ENCODE measurements at regions not wholly inside any gene's neighbourhood (a gene's known extent, or its start where the extent isn't known, plus 50 kb on each side); places are given as distances from the start of the nearest gene placed in this dataset.
"Not testable (repeated sequence)": the region's sequence is repeated elsewhere in the genome, so short reads cannot be mapped to it uniquely, and the experiment has no call there.

DNA sequence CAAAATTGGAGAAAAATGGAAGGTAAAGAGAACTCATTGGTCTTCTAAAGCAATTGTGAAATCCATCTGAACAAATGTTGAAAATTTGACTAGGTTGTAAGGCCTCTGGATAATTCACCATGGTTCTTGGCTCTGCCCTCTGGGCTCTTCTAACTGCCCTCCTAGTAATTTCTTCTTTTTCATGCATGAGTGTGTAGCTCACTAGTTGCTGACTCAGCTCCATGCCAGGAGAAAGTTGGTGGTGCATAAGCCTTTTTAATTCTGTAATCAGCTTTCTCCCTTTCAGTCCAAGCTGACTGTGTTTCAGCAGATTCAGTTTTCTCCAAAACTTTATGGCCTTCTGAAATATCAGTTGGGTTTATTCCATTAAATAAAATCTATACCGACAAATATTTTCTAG is 877.8 kb upstream of the ATXN7L3B start:
- Mint-ChIP-seq H3K27me3 (no peaks in the 10 kb centered on the region), H3K9me3 (no peaks in the 10 kb centered on the region), H3K4me3 (no peak overlapping the region), H3K36me3 (ENCODE audit: low read depth) (no peaks in the 10 kb centered on the region), H3K27ac (no peak overlapping the region), H3K4me1 (no peaks in the 10 kb centered on the region)
- no peak for ATAC-seq (replicated peaks)

GRCh38 chr12:73665193-73665592 is 872.4 kb upstream of the ATXN7L3B start:
- H3K4me1 Mint-ChIP-seq = no peaks in the 10 kb centered on the region

DNA sequence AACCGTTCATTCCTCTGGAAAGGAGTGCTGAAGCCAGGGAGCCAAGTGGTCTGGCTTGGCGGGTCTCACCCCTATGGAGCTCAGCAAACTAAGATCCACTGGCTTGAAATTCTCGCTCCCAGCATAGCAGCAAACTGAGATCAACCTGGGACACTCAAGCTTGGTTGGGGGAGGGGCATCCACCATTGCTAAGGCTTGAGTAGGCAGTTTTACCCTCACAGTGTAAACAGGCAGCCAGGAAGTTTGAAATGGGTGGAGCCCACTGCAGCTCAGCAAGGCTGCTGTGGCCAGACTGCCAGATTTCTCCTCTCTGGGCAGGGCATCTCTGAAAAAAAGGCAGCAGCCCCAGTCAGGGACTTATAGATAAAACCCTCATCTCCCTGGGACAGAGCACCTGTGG is 866.1 kb upstream of the ATXN7L3B start:
- H3K27me3 Mint-ChIP-seq; H3K9me3 Mint-ChIP-seq; ATAC-seq (replicated peaks); H3K27ac Mint-ChIP-seq; H3K36me3 Mint-ChIP-seq (ENCODE audit: low read depth); H3K4me1 Mint-ChIP-seq; H3K4me3 Mint-ChIP-seq: not testable (repeated sequence)

More at GRCh38 chr12:73665193-73665592, 872.4 kb upstream of the ATXN7L3B start:
- Mint-ChIP-seq H3K27me3 (no peaks in the 10 kb centered on the region), H3K4me3 (no peak overlapping the region), H3K27ac (no peak overlapping the region), H3K9me3 (no peaks in the 10 kb centered on the region), H3K36me3 (ENCODE audit: low read depth) (no peaks in the 10 kb centered on the region)
- no peak for ATAC-seq (replicated peaks)

- no peaks in the 10 kb centered on the region for H3K4me1 Mint-ChIP-seq
- H3K4me3 Mint-ChIP-seq = no peak overlapping the region
- no peaks in the 10 kb centered on the region for H3K27me3 Mint-ChIP-seq
- no peak overlapping the region for H3K27ac Mint-ChIP-seq
- no peak for ATAC-seq (replicated peaks)
- peaks cover 7% of the 10 kb centered on the region for H3K9me3 Mint-ChIP-seq
- no peaks in the 10 kb centered on the region for H3K36me3 Mint-ChIP-seq (ENCODE audit: low read depth)
Measured at GRCh38 chr12:73677520-73678291, 859.9 kb upstream of the ATXN7L3B start.

DNA sequence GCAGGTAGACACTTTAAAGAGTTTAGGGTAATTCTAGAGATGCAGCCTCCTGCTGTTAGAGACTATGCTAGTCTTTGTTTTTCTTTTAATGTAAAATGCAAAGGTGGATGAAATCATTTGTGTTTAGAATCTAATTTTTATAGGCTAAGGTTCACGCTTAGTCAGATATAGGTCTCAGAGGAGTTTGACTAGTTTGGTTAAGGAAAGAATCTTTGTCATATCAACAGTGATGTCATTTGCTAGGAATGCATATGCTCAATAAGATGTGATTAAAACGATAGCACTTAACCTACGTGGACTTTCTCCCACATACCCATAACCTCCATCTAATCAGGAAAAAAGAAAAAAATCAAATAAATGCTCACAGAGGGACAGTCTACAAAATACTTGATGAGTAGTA is 859.3 kb upstream of the ATXN7L3B start:
- no peak overlapping the region for H3K4me3 Mint-ChIP-seq
- H3K4me1 Mint-ChIP-seq = no peaks in the 10 kb centered on the region
- no peaks in the 10 kb centered on the region for H3K36me3 Mint-ChIP-seq (ENCODE audit: low read depth)
- no peak for ATAC-seq (replicated peaks)
- peaks cover 6% of the 10 kb centered on the region for H3K9me3 Mint-ChIP-seq
- H3K27me3 Mint-ChIP-seq = no peaks in the 10 kb centered on the region
- no peak overlapping the region for H3K27ac Mint-ChIP-seq

- ATAC-seq (replicated peaks) = no peak
- Mint-ChIP-seq H3K9me3 (peaks cover 5% of the 10 kb centered on the region), H3K4me1 (no peaks in the 10 kb centered on the region), H3K27me3 (no peaks in the 10 kb centered on the region), H3K36me3 (ENCODE audit: low read depth) (no peaks in the 10 kb centered on the region), H3K27ac (no peak overlapping the region), H3K4me3 (no peak overlapping the region)
Measured at GRCh38 chr12:73699318-73699717, 838.3 kb upstream of the ATXN7L3B start.

DNA sequence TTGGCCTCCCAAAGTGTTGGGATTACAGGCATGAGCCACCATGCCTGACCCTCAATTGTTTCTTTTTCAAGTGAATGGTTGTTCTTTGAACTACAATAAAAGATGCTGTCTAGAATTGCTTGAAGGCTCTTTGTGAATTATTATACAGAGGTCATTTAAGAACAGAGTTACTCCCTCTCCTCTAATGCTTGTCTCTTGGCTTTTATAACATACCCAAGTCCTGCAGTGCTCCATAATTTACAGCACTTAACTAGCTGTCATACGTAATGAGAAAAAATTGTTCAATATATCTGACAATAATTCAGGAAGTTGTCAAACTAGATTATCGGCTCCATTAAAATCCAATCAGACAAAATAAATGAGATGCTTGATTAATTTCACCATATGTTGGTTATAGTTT is 823.0 kb upstream of the ATXN7L3B start:
- Mint-ChIP-seq H3K27me3 (no peaks in the 10 kb centered on the region), H3K9me3 (peaks cover 3% of the 10 kb centered on the region), H3K4me3 (no peak overlapping the region), H3K27ac (no peak overlapping the region), H3K4me1 (no peaks in the 10 kb centered on the region), H3K36me3 (ENCODE audit: low read depth) (no peaks in the 10 kb centered on the region)
- ATAC-seq (replicated peaks) = no peak

DNA sequence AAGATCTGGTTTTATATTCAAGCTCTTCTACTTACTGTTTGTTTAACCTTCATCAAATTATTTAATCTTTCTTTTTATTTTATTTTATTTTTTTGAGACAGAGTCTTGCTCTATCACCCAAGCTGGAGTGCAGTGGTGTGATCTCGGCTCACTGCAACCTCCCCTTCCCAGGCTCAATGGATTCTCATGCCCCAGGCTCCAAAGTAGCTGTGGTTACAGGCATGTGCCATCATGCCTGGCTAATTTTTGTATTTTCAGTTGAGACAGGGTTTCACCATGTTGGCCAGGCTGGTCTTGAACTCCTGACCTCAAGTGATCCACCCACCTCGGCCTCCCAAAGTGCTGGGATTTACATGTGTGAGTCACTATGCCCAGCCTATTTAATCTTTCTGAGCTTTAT is 821.5 kb upstream of the ATXN7L3B start:
- not testable (repeated sequence) for H3K4me3 Mint-ChIP-seq; H3K27ac Mint-ChIP-seq; H3K9me3 Mint-ChIP-seq; H3K27me3 Mint-ChIP-seq; ATAC-seq (replicated peaks); H3K4me1 Mint-ChIP-seq; H3K36me3 Mint-ChIP-seq (ENCODE audit: low read depth)

DNA sequence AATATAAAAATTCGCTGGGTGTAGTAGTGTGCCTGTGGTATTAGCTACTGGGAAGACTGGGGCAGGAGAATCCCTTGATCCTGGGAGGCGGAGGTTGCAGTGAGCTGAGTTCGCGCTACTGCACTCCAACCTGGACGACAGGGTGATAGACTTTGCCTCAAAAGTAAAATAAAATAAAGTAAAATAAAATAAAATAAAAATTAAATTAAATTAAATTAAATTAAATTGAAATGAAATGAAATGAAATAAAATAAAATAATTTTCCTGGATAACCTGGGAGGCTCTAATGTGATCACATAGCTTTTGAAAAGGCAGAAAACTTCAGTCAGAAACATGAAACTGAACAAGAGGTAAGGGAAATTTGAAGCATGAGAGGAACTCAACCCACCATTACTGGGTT is 818.4 kb upstream of the ATXN7L3B start:
- Mint-ChIP-seq H3K9me3 (peaks cover 4% of the 10 kb centered on the region), H3K27me3 (no peaks in the 10 kb centered on the region), H3K36me3 (ENCODE audit: low read depth) (no peaks in the 10 kb centered on the region), H3K27ac (no peak overlapping the region), H3K4me1 (no peaks in the 10 kb centered on the region), H3K4me3 (no peak overlapping the region)
- no peak for ATAC-seq (replicated peaks)

- H3K4me1 Mint-ChIP-seq = no peaks in the 10 kb centered on the region
- no peaks in the 10 kb centered on the region for H3K27me3 Mint-ChIP-seq
- H3K27ac Mint-ChIP-seq = no peak overlapping the region
- H3K4me3 Mint-ChIP-seq = no peak overlapping the region
- peaks cover 7% of the 10 kb centered on the region for H3K9me3 Mint-ChIP-seq
- ATAC-seq (replicated peaks) = no peak
- no peaks in the 10 kb centered on the region for H3K36me3 Mint-ChIP-seq (ENCODE audit: low read depth)
Measured at GRCh38 chr12:73726881-73727280, 810.8 kb upstream of the ATXN7L3B start.

DNA sequence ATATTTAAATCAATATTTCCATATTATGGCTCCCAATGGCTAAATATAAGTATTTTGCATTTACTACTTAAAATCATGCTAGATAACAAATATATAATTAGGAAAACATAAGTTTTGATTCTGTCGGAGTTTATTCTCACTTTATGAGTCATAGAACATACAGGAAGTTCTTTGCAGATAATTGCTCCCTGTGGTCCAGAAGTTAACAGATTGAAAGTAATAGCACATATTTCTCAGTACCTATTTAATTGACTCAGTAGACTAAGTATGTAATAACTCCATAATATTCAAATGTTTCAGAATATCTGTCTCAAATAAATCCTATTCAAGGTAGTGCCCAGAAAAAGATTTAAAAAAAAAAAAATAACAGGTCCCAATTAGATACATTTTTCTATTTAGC is 806.0 kb upstream of the ATXN7L3B start:
- Mint-ChIP-seq H3K27me3 (no peaks in the 10 kb centered on the region), H3K9me3 (peaks cover 3% of the 10 kb centered on the region), H3K4me1 (no peaks in the 10 kb centered on the region)

DNA sequence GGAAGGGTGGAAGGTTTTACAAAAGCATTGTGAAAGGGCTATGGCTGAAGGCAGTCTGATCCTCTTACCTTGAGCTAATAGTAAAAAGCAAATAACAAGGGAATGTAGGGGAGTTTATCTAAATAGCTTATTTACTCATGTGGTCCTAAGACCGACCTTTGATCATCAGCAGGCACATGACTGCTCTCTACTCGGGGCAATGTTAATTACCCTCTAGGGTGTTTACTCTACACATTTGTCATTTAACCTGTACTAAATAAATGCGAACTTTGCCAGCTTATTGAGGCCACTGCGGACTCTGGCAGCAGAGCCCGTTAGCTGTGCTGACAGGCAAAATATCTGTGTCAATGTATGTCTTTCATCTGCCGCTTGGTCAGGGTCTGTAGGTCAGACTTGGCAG is 768.3 kb upstream of the ATXN7L3B start:
- Mint-ChIP-seq H3K4me1 (no peaks in the 10 kb centered on the region), H3K9me3 (peaks cover 5% of the 10 kb centered on the region)
- no peak for ATAC-seq (replicated peaks)

More for the DNA sequence above, 806.0 kb upstream of the ATXN7L3B start:
- ATAC-seq (replicated peaks) = no peak
- Mint-ChIP-seq H3K36me3 (ENCODE audit: low read depth) (no peaks in the 10 kb centered on the region), H3K27ac (no peak overlapping the region), H3K4me3 (no peak overlapping the region)

GRCh38 chr12:73798523-73798922 is 739.1 kb upstream of the ATXN7L3B start:
- H3K4me1 Mint-ChIP-seq = no peaks in the 10 kb centered on the region
- H3K27ac Mint-ChIP-seq = no peak overlapping the region
- H3K27me3 Mint-ChIP-seq = no peaks in the 10 kb centered on the region
- no peak overlapping the region for H3K4me3 Mint-ChIP-seq
- H3K36me3 Mint-ChIP-seq (ENCODE audit: low read depth) = no peaks in the 10 kb centered on the region
- no peak for ATAC-seq (replicated peaks)
- peaks cover 11% of the 10 kb centered on the region for H3K9me3 Mint-ChIP-seq

More for the DNA sequence above, 768.3 kb upstream of the ATXN7L3B start:
- Mint-ChIP-seq H3K27ac (no peak overlapping the region), H3K27me3 (no peaks in the 10 kb centered on the region), H3K36me3 (ENCODE audit: low read depth) (no peaks in the 10 kb centered on the region), H3K4me3 (no peak overlapping the region)

DNA sequence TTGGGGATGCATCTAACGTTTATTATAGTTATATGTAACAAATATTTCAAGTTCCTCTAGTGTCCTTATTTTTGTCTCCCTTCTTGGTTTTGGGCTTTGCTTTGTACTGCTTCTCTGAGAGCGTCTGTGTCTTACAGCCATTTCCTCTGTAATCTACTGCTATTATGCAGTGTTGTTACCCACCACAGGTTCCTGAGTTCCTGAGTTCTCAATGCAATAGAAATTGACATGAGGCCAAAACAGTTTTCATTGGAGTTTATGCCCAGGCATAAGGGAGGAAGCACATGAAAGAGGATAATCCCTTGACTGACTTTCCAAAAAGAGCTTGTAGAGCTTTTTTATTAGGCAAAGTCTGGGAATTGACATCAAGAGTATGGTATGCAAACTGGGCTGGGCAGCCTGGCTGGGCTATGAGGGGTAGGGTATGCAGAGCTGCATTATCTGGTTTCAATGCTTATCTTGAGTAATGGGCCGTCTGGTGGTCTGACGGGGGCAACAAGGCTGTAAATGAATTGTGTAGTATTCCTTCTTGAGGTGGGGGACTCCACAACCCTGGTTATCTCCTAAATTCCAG is 722.5 kb upstream of the ATXN7L3B start:
- peaks cover 7% of the 10 kb centered on the region for H3K9me3 Mint-ChIP-seq
- H3K36me3 Mint-ChIP-seq (ENCODE audit: low read depth) = no peaks in the 10 kb centered on the region
- no peak overlapping the region for H3K27ac Mint-ChIP-seq
- no peak for ATAC-seq (replicated peaks)
- no peak overlapping the region for H3K4me3 Mint-ChIP-seq
- H3K27me3 Mint-ChIP-seq = no peaks in the 10 kb centered on the region
- H3K4me1 Mint-ChIP-seq = no peaks in the 10 kb centered on the region

DNA sequence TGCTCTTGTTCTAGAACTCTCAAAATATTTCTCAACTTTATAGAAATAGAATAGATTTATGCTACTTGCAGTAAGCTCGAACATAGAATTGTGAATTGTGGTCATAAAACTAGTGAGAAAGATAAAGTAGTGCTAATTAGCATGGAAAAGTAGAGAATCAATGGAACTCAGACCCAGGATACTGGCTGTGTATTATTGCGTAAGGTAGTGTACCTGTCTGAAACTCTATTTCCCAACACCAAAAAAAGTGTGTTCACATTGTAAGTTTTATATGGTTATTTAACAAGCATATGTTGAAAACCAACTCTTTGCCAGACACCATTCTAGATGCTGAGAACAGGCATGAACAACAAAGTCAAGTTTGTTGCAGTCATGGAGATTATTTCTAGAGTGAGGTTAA is 720.5 kb upstream of the ATXN7L3B start:
- no peaks in the 10 kb centered on the region for H3K36me3 Mint-ChIP-seq (ENCODE audit: low read depth)
- H3K27ac Mint-ChIP-seq = no peak overlapping the region
- no peaks in the 10 kb centered on the region for H3K4me1 Mint-ChIP-seq
- H3K9me3 Mint-ChIP-seq = peaks cover 14% of the 10 kb centered on the region
- H3K4me3 Mint-ChIP-seq = no peak overlapping the region
- no peaks in the 10 kb centered on the region for H3K27me3 Mint-ChIP-seq
- ATAC-seq (replicated peaks) = no peak
